ENCODE measurements at regions not wholly inside any gene's neighbourhood (a gene's known extent, or its start where the extent isn't known, plus 50 kb on each side); places are given as distances from the start of the nearest gene placed in this dataset.

DNA sequence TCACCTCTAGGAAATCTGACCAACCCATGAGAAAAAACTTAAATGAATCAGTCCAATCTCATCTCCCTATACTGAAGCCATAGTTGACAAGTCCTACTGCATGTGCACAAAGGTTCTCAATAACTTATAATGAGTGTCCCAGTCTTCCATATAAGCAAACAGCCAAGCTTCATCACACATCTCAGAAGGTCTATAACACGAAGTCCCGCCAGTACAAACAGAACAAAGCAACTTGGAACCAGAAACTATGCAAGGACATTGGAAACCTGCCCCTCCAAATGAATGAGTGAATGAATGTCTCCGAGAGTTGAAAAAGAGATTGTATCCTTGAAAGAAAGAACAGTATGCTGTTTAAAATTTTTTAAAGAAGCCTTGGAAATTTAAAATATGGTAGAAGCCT is 53.6 kb upstream of the IPO9 start:
- TF ChIP-seq, protein P1, sequence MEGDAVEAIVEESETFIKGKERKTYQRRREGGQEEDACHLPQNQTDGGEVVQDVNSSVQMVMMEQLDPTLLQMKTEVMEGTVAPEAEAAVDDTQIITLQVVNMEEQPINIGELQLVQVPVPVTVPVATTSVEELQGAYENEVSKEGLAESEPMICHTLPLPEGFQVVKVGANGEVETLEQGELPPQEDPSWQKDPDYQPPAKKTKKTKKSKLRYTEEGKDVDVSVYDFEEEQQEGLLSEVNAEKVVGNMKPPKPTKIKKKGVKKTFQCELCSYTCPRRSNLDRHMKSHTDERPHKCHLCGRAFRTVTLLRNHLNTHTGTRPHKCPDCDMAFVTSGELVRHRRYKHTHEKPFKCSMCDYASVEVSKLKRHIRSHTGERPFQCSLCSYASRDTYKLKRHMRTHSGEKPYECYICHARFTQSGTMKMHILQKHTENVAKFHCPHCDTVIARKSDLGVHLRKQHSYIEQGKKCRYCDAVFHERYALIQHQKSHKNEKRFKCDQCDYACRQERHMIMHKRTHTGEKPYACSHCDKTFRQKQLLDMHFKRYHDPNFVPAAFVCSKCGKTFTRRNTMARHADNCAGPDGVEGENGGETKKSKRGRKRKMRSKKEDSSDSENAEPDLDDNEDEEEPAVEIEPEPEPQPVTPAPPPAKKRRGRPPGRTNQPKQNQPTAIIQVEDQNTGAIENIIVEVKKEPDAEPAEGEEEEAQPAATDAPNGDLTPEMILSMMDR (IDR thresholded peaks at IDR 0.05) = no peak
- no peak for TF ChIP-seq POLR2A (IDR thresholded peaks at IDR 0.05)

Data from right lobe of liver (tissue), 4 donors.